BE2C (cell line): ENCODE measurements at regions not wholly inside any gene's neighbourhood (a gene's known extent, or its start where the extent isn't known, plus 50 kb on each side); places are given as distances from the start of the nearest gene placed in this dataset.

Source experiments
- DNase-seq: peaks from one replicate; pipeline ENCODE4 v3.0.0-alpha.2; 2020
- H3K27me3 ChIP-seq: fragments of 250-450 bp; sonication (Bioruptor Pico); 2 replicates; pipeline ENCODE4 v1.5.1; 2020; ENCODE audit warnings: mild to moderate bottlenecking
- H3K36me3 ChIP-seq: fragments of 250-450 bp; sonication (Bioruptor Pico); 2 replicates; pipeline ENCODE4 v1.5.1; 2020; ENCODE audit warnings: mild to moderate bottlenecking
- H3K4me1 ChIP-seq: fragments of 250-450 bp; sonication (Bioruptor Pico); 2 replicates; pipeline ENCODE4 v1.5.1; 2020
- H3K4me3 ChIP-seq: 2 replicates; pipeline ENCODE4 v1.5.1; 2011; ENCODE audit warnings: low read depth, low read length
- H3K9me3 ChIP-seq: fragments of 250-450 bp; sonication (Bioruptor Pico); 2 replicates; pipeline ENCODE4 v1.5.1; 2020
- TF ChIP-seq, protein P1 (sequence below): IDR thresholded peaks from 2 replicates; pipeline ENCODE4 v1.5.1; 2012; ENCODE audit warnings: mild to moderate bottlenecking, low read depth, low read length

DNA sequence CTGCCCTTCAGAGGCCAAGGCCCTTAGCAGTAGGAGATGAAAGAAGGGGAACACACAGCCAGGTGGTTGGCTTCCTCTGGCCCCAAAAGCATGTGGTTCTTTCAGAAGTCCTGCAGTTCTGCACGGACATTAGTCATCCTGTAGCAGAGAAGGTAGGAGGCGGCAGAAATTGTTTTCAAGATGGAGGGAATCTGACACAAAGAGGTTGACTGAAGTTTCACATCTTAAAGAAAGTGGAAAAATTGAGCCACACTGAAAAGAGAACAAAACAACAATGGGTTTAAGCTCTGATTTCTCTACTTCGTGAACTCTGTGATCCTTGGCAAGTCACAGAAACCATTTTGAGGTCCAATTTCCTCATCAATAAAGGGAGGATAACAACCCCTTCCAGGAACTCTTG is 125.3 kb upstream of the DNAH14 start:
- Histone ChIP-seq H3K9me3 (no peaks in the 10 kb centered on the region), H3K36me3 (no peaks in the 10 kb centered on the region), H3K4me1 (no peaks in the 10 kb centered on the region), H3K4me3 (no peak overlapping the region), H3K27me3 (no peaks in the 10 kb centered on the region)
- TF ChIP-seq, protein P1, sequence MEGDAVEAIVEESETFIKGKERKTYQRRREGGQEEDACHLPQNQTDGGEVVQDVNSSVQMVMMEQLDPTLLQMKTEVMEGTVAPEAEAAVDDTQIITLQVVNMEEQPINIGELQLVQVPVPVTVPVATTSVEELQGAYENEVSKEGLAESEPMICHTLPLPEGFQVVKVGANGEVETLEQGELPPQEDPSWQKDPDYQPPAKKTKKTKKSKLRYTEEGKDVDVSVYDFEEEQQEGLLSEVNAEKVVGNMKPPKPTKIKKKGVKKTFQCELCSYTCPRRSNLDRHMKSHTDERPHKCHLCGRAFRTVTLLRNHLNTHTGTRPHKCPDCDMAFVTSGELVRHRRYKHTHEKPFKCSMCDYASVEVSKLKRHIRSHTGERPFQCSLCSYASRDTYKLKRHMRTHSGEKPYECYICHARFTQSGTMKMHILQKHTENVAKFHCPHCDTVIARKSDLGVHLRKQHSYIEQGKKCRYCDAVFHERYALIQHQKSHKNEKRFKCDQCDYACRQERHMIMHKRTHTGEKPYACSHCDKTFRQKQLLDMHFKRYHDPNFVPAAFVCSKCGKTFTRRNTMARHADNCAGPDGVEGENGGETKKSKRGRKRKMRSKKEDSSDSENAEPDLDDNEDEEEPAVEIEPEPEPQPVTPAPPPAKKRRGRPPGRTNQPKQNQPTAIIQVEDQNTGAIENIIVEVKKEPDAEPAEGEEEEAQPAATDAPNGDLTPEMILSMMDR = no peak
- no peak for DNase-seq

DNA sequence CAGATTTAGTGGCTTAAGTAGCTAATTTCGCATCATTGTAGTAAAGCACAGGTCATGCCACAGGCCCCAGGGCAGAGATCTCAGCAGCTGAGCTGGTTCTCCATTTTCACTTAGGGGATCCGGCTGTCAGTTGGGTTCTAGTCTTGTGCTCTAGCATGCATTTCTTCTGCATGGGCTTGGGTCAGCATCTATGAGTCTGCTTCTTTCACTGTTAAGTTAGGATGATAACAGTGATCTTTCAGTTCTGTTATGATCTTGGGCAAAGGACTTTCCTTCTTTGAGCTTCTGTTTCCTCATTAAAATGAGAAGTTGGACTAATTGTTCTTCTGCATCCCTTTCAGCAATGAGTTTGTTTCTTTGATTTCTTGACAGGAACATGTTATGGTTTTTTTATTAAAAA is 123.6 kb upstream of the DNAH14 start:
- Histone ChIP-seq H3K4me1 (no peaks in the 10 kb centered on the region), H3K4me3 (no peak overlapping the region), H3K36me3 (no peaks in the 10 kb centered on the region), H3K9me3 (no peaks in the 10 kb centered on the region), H3K27me3 (no peaks in the 10 kb centered on the region)
- TF ChIP-seq, protein P1 = no peak
- no peak for DNase-seq

DNA sequence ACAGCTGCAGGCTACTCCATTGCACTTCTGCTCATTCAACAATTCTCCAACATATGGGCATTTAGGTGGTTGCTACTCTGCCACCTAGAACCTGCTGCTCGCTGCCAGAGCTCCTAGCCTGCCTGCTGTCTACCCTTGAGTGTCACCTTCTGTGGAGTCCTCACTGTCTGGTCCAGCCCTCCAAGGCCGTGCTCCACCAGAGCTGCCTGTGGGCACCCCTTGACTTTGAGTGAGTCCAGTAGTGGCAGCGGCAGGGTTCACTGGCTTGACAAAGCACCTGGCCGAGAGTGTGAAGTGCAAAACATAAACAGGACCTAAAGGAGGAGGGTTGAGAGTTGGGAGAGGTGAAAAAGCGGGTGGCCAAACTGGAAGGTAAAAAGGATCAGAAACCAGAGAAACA is 120.3 kb upstream of the DNAH14 start:
- no peaks in the 10 kb centered on the region; the same call in 1 of the 2 replicates for H3K9me3 ChIP-seq
- DNase-seq = no peak

DNA sequence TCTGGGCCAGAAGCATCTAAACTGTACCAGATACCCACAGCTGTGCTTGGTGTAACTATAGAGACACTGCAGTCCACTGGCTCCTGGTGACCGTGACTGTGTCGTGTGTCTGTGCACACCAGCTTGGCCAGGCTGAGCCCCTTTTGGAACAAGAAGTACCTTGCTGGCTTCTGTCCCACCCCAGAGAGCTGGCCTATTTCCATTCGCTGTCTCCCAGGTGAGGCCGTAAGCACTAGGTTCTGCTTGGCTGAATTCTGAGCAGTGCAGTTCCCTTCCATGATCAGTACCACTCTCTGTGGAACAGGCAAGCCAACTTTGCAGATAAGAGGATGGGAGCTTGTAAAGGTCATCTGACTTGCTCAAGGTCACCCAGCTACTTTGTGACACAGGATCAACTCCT is 119.9 kb upstream of the DNAH14 start:
- H3K9me3 ChIP-seq = no peaks in the 10 kb centered on the region; the same call in 1 of the 2 replicates
- no peaks in the 10 kb centered on the region for H3K36me3 ChIP-seq
- no peaks in the 10 kb centered on the region for H3K27me3 ChIP-seq
- no peak overlapping the region for H3K4me3 ChIP-seq
- no peak for DNase-seq
- TF ChIP-seq, protein P1 = no peak
- no peaks in the 10 kb centered on the region for H3K4me1 ChIP-seq

More for the DNA sequence above, 120.3 kb upstream of the DNAH14 start:
- no peaks in the 10 kb centered on the region for H3K4me1 ChIP-seq
- TF ChIP-seq, protein P1 = no peak
- H3K4me3 ChIP-seq = no peak overlapping the region
- no peaks in the 10 kb centered on the region for H3K27me3 ChIP-seq
- H3K36me3 ChIP-seq = no peaks in the 10 kb centered on the region

DNA sequence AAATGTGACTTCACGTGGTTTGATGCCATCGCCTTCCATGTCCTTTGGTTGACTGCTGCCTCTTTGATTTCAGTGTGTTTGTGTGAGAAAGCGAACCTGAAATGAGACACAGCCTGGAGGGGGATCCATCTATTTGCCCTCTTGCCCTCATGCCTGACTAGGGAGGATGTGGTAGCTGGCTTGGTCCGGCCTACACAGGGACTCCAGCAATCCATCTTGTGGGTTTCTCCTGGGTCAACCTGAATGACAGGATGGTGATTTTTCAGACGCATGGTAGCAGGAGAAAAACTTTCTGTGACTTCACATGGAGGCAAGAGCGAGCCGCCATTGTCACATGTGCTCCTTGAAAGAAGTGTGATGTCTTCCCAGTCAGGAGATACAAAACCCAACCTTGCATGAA is 117.9 kb upstream of the DNAH14 start:
- H3K9me3 ChIP-seq = no peaks in the 10 kb centered on the region; the same call in 1 of the 2 replicates
- no peak for DNase-seq
- no peaks in the 10 kb centered on the region for H3K4me1 ChIP-seq
- TF ChIP-seq, protein P1 = no peak
- no peaks in the 10 kb centered on the region for H3K36me3 ChIP-seq
- no peak overlapping the region for H3K4me3 ChIP-seq
- H3K27me3 ChIP-seq = no peaks in the 10 kb centered on the region

DNA sequence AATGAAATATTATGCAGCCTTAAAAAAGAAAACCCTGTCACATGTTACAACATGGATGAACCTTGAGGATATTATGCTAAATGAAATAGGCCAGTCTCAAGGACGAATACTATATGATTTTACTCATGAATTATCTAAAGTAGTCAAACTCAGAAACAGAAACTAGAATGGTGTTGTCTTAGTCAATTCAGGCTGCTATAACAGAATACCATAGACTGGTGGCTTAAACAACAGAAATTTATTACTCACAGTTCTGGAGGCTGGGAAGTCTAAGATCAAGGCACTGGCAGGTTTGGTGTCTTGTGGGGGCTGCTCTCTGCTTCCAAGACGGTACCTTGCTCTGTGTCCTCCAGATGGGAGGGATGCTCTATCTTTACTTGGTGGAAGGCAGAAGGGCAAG is 113.8 kb upstream of the DNAH14 start:
- Histone ChIP-seq H3K9me3 (no peaks in the 10 kb centered on the region; the same call in 1 of the 2 replicates), H3K27me3 (no peaks in the 10 kb centered on the region)
- DNase-seq = no peak

More for the DNA sequence above, 113.8 kb upstream of the DNAH14 start:
- Histone ChIP-seq H3K4me1 (no peaks in the 10 kb centered on the region), H3K4me3 (no peak overlapping the region), H3K36me3 (no peaks in the 10 kb centered on the region)
- TF ChIP-seq, protein P1 = no peak
